GM12878 (cell line): ENCODE measurements at regions not wholly inside any gene's neighbourhood (a gene's known extent, or its start where the extent isn't known, plus 50 kb on each side); places are given as distances from the start of the nearest gene placed in this dataset.

Experiments used
- ATAC-seq: fragments of 200-7000 bp; cut with Tn5 transposase; 3 replicates; pipeline ENCODE4 v1.9.1; 2020; ENCODE audit warnings: mild to moderate bottlenecking, moderate library complexity
- BruUV-seq: library from RNA; stranded (reverse); fragments of 400-500 nt; replicated peaks from 2 replicates; lab custom pipeline; 2021; lab: Mats Ljungman, UMichigan
- CTCF ChIA-PET: fragments of 300-600 bp; sonication (Branson Sonifier 250); formaldehyde crosslinking; extraction: SDS; loops from one replicate; lab custom pipeline; 2021; ENCODE audit warnings: inconsistent platforms; lab: Yijun Ruan, JAX
- POLR2A ChIA-PET: fragments of 350-600 bp; formaldehyde crosslinking; extraction: SDS; loops from one replicate; lab custom pipeline; 2021; ENCODE audit warnings: inconsistent platforms; lab: Charles Lee
- RAD21 ChIA-PET: fragments of 300-600 bp; sonication (Branson Sonifier 250); formaldehyde crosslinking; loops from one replicate; lab custom pipeline; 2023; ENCODE audit warnings: antibody characterized with exemption; ENCODE audit not compliant: unreplicated experiment; lab: Charles Lee
- SMC1A ChIA-PET: fragments of 300-600 bp; sonication (Branson Sonifier 250); formaldehyde crosslinking; loops from one replicate; lab custom pipeline; 2023; ENCODE audit not compliant: unreplicated experiment, uncharacterized antibody; lab: Charles Lee
- DNase-seq: peaks from one replicate; pipeline ENCODE4 v3.0.0-alpha.2; 2011; ENCODE audit warnings: low read depth, low spot score
- FAIRE-seq: peaks from 3 replicates; lab custom pipeline; 2011; peaks lifted over from hg19 to GRCh38; lab: Jason Lieb, UNC
- H2AFZ ChIP-seq: 2 replicates; pipeline ENCODE4 v1.6.0; 2011; ENCODE audit warnings: low read depth, low read length, control low read depth; ENCODE audit not compliant: control insufficient read depth
- H3K27ac ChIP-seq: 2 replicates; pipeline ENCODE4 v1.5.1; 2011; ENCODE audit warnings: control low read depth; ENCODE audit not compliant: control insufficient read depth, insufficient read depth
- H3K27me3 ChIP-seq, 2 experiments: replicated peaks in 1 of 2; 2 replicates each; pipeline versions ENCODE4 v1.6.0 to v1.6.1; 2011; ENCODE audit warnings: low read length in 1 of 2; ENCODE audit not compliant: control insufficient read depth in 2 of 2, insufficient read depth in 2 of 2
- H3K36me3 ChIP-seq, 2 experiments: 2 replicates each; pipeline ENCODE4 v1.5.1; 2011; ENCODE audit warnings: low read length in 1 of 2; ENCODE audit not compliant: control insufficient read depth in 2 of 2, insufficient read depth in 2 of 2
- H3K4me1 ChIP-seq: 2 replicates; pipeline ENCODE4 v1.6.1; 2011; ENCODE audit warnings: mild to moderate bottlenecking, low read length, moderate library complexity, mixed read lengths; ENCODE audit not compliant: control insufficient read depth, insufficient read depth
- H3K4me2 ChIP-seq: 2 replicates; pipeline ENCODE4 v1.6.0; 2011; ENCODE audit warnings: control low read depth; ENCODE audit not compliant: control insufficient read depth, insufficient read depth
- H3K4me3 ChIP-seq: fragments of 200-600 bp; sonication (generic); 2 replicates; pipeline ENCODE4 v1.5.1; 2016
- H3K79me2 ChIP-seq: 2 replicates; pipeline ENCODE4 v1.6.0; 2011; ENCODE audit warnings: low read length; ENCODE audit not compliant: control insufficient read depth, insufficient read depth
- H3K9ac ChIP-seq: 2 replicates; pipeline ENCODE4 v1.8.0; 2011; ENCODE audit warnings: low read length, control low read depth, mixed read lengths; ENCODE audit not compliant: control insufficient read depth, insufficient read depth
- H3K9me3 ChIP-seq: replicated peaks from 3 replicates; pipeline ENCODE4 v1.5.1; 2011; ENCODE audit warnings: mild to moderate bottlenecking, low read length; ENCODE audit not compliant: control insufficient read depth, insufficient read depth
- H4K20me1 ChIP-seq: 2 replicates; pipeline ENCODE4 v1.6.0; 2011; ENCODE audit not compliant: control insufficient read depth, insufficient read depth
- CHD1 ChIP-seq: IDR thresholded peaks from 2 replicates; pipeline ENCODE4 v1.6.1; 2012; ENCODE audit warnings: low read depth, low read length, improper control_type of control experiment
- CHD2 ChIP-seq: IDR thresholded peaks from 2 replicates; pipeline ENCODE4 v1.6.1; 2011; ENCODE audit warnings: low read depth, low read length, improper control_type of control experiment, borderline replicate concordance
- EZH2 ChIP-seq: IDR thresholded peaks from 2 replicates; pipeline ENCODE4 v1.6.1; 2012; ENCODE audit warnings: low read depth, mild to moderate bottlenecking, control low read depth, inconsistent platforms, low read length, borderline replicate concordance; ENCODE audit not compliant: control insufficient read depth
- FOXM1 ChIP-seq: IDR thresholded peaks from 2 replicates; pipeline ENCODE4 v1.6.1; 2012; ENCODE audit warnings: low read depth, mild to moderate bottlenecking, inconsistent platforms, low read length, moderate library complexity
- IKZF2 ChIP-seq, 2 experiments: fragments of 450-650 bp; IDR thresholded peaks; 2 replicates each; pipeline ENCODE4 v1.6.1; 2017; ENCODE audit warnings: mild to moderate bottlenecking in 2 of 2, moderate library complexity in 2 of 2
- MTA2 ChIP-seq: fragments of 450-650 bp; IDR thresholded peaks from 2 replicates; pipeline ENCODE4 v1.6.1; 2016; ENCODE audit warnings: low read depth, mild to moderate bottlenecking, moderate library complexity
- POLR2A ChIP-seq: IDR thresholded peaks from 2 replicates; pipeline ENCODE4 v1.6.1; 2011; ENCODE audit warnings: low read depth, mild to moderate bottlenecking, low read length
- RAD51 ChIP-seq: fragments of 450-650 bp; IDR thresholded peaks from 2 replicates; pipeline ENCODE4 v1.6.1; 2016; ENCODE audit warnings: moderate library complexity, mild to moderate bottlenecking, inconsistent platforms
- WGBS: methylation state at CpG from one replicate; pipeline ENCODE4 v1.1.6; 2016; ENCODE audit warnings: low lambda C conversion rate; ENCODE audit not compliant: insufficient replicate concordance, insufficient coverage; ENCODE audit errors: missing lambda C conversion rate; 5-methylcytosine and 5-hydroxymethylcytosine counted together
- in situ Hi-C: fragments of 300-500 bp; cut with MboI; formaldehyde crosslinking; loops from 9 replicates; pipeline ENCODE4 v1.14.3; 2018; ENCODE audit warnings: mixed read lengths
- intact Hi-C: fragments of 100-400 bp; cut with micrococcal nuclease; formaldehyde crosslinking; loops from one replicate; pipeline ENCODE4 v1.14.2; 2022; ENCODE audit not compliant: unreplicated experiment
- TF ChIP-seq, protein P1 (sequence below): fragments of 450-650 bp; IDR thresholded peaks from 2 replicates; pipeline ENCODE4 v1.6.1; 2016; ENCODE audit warnings: mild to moderate bottlenecking
- TF ChIP-seq, protein P2 (sequence below): IDR thresholded peaks from 2 replicates; pipeline ENCODE4 v1.6.1; 2012; ENCODE audit warnings: mild to moderate bottlenecking, low read depth, low read length
- TF ChIP-seq, protein P3 (sequence below): IDR thresholded peaks from 2 replicates; pipeline ENCODE4 v1.6.1; 2011; ENCODE audit warnings: borderline replicate concordance, low read depth, mild to moderate bottlenecking, moderate library complexity, mixed read lengths, low read length; ENCODE audit not compliant: insufficient read depth; ENCODE audit errors: extremely low read length
- TF ChIP-seq, protein P4 (sequence below): IDR thresholded peaks from 2 replicates; pipeline ENCODE4 v1.6.1; 2012; ENCODE audit warnings: low read length, inconsistent platforms
- TF ChIP-seq, protein P5 (sequence below): IDR thresholded peaks from 2 replicates; pipeline ENCODE4 v1.6.1; 2011; ENCODE audit warnings: borderline replicate concordance, low read depth, mild to moderate bottlenecking, moderate library complexity, low read length; ENCODE audit not compliant: insufficient read depth, poor library complexity, severe bottlenecking

DNA sequence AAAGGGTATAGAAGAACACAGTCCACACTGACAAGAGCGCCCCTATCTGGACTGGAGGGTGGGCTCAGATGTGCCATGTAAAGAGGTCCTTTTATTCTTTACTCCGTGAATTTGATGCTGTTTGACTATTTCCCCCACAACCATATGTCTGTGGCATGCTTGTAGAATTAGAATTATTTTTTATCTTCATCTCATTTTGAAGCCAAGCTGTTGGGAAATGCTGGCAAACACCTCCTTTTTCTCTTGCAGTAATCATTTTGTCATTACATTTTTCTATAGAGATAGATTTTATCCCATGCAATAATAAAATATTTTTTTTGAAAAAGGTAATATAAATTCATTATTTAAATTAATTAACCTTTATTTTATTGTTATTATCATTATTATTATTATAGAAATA, 926.6 kb upstream of the AUTS2 start (continued):
- TF ChIP-seq, protein P1, sequence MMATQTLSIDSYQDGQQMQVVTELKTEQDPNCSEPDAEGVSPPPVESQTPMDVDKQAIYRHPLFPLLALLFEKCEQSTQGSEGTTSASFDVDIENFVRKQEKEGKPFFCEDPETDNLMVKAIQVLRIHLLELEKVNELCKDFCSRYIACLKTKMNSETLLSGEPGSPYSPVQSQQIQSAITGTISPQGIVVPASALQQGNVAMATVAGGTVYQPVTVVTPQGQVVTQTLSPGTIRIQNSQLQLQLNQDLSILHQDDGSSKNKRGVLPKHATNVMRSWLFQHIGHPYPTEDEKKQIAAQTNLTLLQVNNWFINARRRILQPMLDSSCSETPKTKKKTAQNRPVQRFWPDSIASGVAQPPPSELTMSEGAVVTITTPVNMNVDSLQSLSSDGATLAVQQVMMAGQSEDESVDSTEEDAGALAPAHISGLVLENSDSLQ, result no peak
- TF ChIP-seq, protein P2, sequence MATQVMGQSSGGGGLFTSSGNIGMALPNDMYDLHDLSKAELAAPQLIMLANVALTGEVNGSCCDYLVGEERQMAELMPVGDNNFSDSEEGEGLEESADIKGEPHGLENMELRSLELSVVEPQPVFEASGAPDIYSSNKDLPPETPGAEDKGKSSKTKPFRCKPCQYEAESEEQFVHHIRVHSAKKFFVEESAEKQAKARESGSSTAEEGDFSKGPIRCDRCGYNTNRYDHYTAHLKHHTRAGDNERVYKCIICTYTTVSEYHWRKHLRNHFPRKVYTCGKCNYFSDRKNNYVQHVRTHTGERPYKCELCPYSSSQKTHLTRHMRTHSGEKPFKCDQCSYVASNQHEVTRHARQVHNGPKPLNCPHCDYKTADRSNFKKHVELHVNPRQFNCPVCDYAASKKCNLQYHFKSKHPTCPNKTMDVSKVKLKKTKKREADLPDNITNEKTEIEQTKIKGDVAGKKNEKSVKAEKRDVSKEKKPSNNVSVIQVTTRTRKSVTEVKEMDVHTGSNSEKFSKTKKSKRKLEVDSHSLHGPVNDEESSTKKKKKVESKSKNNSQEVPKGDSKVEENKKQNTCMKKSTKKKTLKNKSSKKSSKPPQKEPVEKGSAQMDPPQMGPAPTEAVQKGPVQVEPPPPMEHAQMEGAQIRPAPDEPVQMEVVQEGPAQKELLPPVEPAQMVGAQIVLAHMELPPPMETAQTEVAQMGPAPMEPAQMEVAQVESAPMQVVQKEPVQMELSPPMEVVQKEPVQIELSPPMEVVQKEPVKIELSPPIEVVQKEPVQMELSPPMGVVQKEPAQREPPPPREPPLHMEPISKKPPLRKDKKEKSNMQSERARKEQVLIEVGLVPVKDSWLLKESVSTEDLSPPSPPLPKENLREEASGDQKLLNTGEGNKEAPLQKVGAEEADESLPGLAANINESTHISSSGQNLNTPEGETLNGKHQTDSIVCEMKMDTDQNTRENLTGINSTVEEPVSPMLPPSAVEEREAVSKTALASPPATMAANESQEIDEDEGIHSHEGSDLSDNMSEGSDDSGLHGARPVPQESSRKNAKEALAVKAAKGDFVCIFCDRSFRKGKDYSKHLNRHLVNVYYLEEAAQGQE, result no peak
- TF ChIP-seq CHD1, result no peak
- TF ChIP-seq, protein P3, sequence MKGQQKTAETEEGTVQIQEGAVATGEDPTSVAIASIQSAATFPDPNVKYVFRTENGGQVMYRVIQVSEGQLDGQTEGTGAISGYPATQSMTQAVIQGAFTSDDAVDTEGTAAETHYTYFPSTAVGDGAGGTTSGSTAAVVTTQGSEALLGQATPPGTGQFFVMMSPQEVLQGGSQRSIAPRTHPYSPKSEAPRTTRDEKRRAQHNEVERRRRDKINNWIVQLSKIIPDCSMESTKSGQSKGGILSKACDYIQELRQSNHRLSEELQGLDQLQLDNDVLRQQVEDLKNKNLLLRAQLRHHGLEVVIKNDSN, result no peak
- TF ChIP-seq MTA2, result no peak

DNA sequence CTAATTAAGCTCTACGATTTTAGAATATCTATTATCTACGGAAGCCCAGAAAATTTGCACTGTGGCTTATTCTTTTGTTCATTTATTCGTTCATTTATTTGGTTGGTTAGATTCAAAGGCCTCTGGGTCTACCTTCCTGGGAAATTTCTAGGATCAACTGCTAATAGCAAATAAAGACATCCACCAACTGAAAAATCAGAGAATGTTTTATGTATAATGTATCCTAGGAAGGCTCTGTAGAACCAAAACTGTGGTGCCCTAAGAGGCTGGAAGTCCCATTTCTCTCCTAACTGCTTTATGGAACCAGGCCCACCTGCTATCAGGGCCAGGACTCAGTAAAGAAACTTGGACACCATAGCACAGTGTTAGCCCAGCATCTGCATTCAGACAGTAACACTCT, 923.4 kb upstream of the AUTS2 start:
- ATAC-seq, result no peak
- ChIA-PET POLR2A (no interaction called here), RAD21 (no interaction called here), CTCF (no interaction called here), SMC1A (no interaction called here)
- Histone ChIP-seq H3K4me2 (no peak overlapping the region), H3K27ac (no peak overlapping the region), H3K79me2 (no peaks in the 10 kb centered on the region), H3K4me3 (no peak overlapping the region), H4K20me1 (no peaks in the 10 kb centered on the region), H3K9ac (no peak overlapping the region), H3K9me3 (no peaks in the 10 kb centered on the region; the same call in 2 of the 3 replicates), H2AFZ (no peak overlapping the region), H3K4me1 (no peaks in the 10 kb centered on the region), H3K36me3 (no peaks in the 10 kb centered on the region), H3K27me3 (no peaks in the 10 kb centered on the region)
- in situ Hi-C loops (no loop called here), intact Hi-C loops (no loop called here)
- 11% methylated on average over 3 of the region's 3 CpGs for WGBS
- BruUV-seq, result no TSS peak
- no peak for FAIRE-seq
- no peak for DNase-seq
- TF ChIP-seq, protein P4, sequence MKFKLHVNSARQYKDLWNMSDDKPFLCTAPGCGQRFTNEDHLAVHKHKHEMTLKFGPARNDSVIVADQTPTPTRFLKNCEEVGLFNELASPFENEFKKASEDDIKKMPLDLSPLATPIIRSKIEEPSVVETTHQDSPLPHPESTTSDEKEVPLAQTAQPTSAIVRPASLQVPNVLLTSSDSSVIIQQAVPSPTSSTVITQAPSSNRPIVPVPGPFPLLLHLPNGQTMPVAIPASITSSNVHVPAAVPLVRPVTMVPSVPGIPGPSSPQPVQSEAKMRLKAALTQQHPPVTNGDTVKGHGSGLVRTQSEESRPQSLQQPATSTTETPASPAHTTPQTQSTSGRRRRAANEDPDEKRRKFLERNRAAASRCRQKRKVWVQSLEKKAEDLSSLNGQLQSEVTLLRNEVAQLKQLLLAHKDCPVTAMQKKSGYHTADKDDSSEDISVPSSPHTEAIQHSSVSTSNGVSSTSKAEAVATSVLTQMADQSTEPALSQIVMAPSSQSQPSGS, result no peak
- TF ChIP-seq, protein P5, sequence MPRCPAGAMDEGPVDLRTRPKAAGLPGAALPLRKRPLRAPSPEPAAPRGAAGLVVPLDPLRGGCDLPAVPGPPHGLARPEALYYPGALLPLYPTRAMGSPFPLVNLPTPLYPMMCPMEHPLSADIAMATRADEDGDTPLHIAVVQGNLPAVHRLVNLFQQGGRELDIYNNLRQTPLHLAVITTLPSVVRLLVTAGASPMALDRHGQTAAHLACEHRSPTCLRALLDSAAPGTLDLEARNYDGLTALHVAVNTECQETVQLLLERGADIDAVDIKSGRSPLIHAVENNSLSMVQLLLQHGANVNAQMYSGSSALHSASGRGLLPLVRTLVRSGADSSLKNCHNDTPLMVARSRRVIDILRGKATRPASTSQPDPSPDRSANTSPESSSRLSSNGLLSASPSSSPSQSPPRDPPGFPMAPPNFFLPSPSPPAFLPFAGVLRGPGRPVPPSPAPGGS, result no peak
- TF ChIP-seq EZH2 (no peak), FOXM1 (no peak), CHD2 (no peak), IKZF2 (IDR thresholded peaks at IDR 0.05) (no peak), POLR2A (no peak), RAD51 (no peak)
